Osteoblast (primary cell): ENCODE measurements at regions not wholly inside any gene's neighbourhood (a gene's known extent, or its start where the extent isn't known, plus 50 kb on each side); places are given as distances from the start of the nearest gene placed in this dataset.

ENCODE experiments used
- DNase-seq: peaks from one replicate; pipeline ENCODE4 v3.0.0; 2011; ENCODE audit warnings: low spot score, mixed read lengths; ENCODE audit not compliant: insufficient read length; ENCODE audit errors: missing footprints
- H2AFZ ChIP-seq: 2 replicates; pipeline ENCODE4 v1.6.0; 2011; ENCODE audit warnings: mild to moderate bottlenecking, low read length
- H3K27ac ChIP-seq: 2 replicates; pipeline ENCODE4 v1.5.1; 2011; ENCODE audit warnings: mild to moderate bottlenecking, low read depth, low read length, moderate library complexity
- H3K27me3 ChIP-seq: 2 replicates; pipeline ENCODE4 v1.6.0; 2012; ENCODE audit warnings: mild to moderate bottlenecking, control low read depth, inconsistent platforms, low read length, moderate library complexity; ENCODE audit not compliant: insufficient read depth
- H3K36me3 ChIP-seq: 2 replicates; pipeline ENCODE4 v1.5.1; 2011; ENCODE audit warnings: mild to moderate bottlenecking, low read length, control low read depth, moderate library complexity; ENCODE audit not compliant: insufficient read depth
- H3K4me1 ChIP-seq: 2 replicates; pipeline ENCODE4 v1.5.1; 2011; ENCODE audit warnings: mild to moderate bottlenecking, low read length, control low read depth, moderate library complexity; ENCODE audit not compliant: insufficient read depth
- H3K4me2 ChIP-seq: 2 replicates; pipeline ENCODE4 v1.6.0; 2011; ENCODE audit warnings: mild to moderate bottlenecking, low read length; ENCODE audit not compliant: insufficient read depth
- H3K4me3 ChIP-seq: fragments of 200-600 bp; sonication (generic); 3 replicates; pipeline ENCODE4 v1.5.1; 2012; ENCODE audit warnings: mild to moderate bottlenecking, low read length, inconsistent platforms; ENCODE audit not compliant: insufficient read depth
- H3K79me2 ChIP-seq: 2 replicates; pipeline ENCODE4 v1.6.0; 2012; ENCODE audit warnings: mild to moderate bottlenecking, low read length, control low read depth, inconsistent platforms; ENCODE audit not compliant: insufficient read depth
- H3K9me3 ChIP-seq: 2 replicates; pipeline ENCODE4 v1.5.1; 2011; ENCODE audit warnings: low read depth, low read length, control low read depth
- H4K20me1 ChIP-seq: 2 replicates; pipeline ENCODE4 v1.6.0; 2012; ENCODE audit warnings: mild to moderate bottlenecking, low read length, control low read depth; ENCODE audit not compliant: insufficient read depth
- CTCF ChIP-seq: IDR thresholded peaks from 2 replicates; pipeline ENCODE4 v1.5.1; 2011; ENCODE audit warnings: mild to moderate bottlenecking, low read depth, low read length, moderate library complexity; ENCODE audit errors: extremely low read depth

DNA sequence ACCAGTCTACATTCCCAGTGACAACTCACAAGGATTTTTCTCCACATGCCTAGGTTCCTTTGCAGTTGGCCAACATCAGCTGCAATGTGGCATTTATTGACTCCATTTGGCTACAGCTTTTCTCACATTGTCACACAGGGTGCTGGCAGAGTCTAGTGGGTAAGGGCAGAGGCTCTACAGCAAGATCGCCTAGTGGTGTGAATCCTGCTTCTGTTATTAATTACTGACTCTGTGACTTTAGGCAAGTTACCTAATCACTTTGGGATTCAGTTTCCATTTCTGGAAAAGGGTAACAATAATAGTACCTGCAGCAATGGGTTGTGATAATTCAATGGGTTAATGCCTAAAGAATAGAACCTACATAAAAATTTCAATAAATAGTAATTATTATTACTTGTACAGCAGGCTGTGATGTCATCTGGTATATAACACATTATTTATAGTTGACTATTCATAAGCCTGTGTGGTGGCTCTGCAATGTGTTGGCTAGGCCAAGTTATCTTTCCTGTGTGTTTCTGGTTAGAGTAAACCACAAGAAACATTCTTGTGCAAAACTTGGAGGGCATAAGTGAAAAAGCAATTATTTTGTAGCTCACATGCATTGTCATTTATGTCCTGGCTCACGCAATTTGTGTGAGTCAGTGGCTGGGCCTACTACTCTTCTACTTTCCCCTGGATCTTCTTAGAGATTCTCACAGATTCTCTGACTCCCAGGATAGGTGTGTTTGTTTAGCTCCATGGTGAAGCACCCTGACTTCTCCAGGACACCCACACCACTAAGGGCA is 59.5 kb downstream of the PTGS2 start:
- TF ChIP-seq CTCF, result no peak
- peak overlapping the region; percentile 43 for H3K4me2 ChIP-seq
- peak; percentile 87 for DNase-seq
- H3K9me3 ChIP-seq, result no peaks in the 10 kb centered on the region
- H3K27ac ChIP-seq, result peak overlapping the region; percentile 87
- no peaks in the 10 kb centered on the region for H3K36me3 ChIP-seq
- H3K79me2 ChIP-seq, result no peaks in the 10 kb centered on the region
- H3K4me3 ChIP-seq, result no peak overlapping the region
- H3K27me3 ChIP-seq, result no peaks in the 10 kb centered on the region
- H3K4me1 ChIP-seq, result peaks cover 24% of the 10 kb centered on the region
- no peaks in the 10 kb centered on the region for H4K20me1 ChIP-seq
- H2AFZ ChIP-seq, result no peak overlapping the region

- peak overlapping the region; percentile 96 for H3K4me2 ChIP-seq
- no peak for TF ChIP-seq CTCF
- H3K9me3 ChIP-seq, result no peaks in the 10 kb centered on the region
- no peaks in the 10 kb centered on the region for H3K79me2 ChIP-seq
- H3K4me3 ChIP-seq, result peak overlapping the region; percentile 73
- H2AFZ ChIP-seq, result peak overlapping the region; percentile 86
- H3K4me1 ChIP-seq, result peaks cover 24% of the 10 kb centered on the region
- DNase-seq, result no peak
- H3K36me3 ChIP-seq, result no peaks in the 10 kb centered on the region
- H3K27ac ChIP-seq, result peak overlapping the region; percentile 49
- H3K27me3 ChIP-seq, result no peaks in the 10 kb centered on the region
- no peaks in the 10 kb centered on the region for H4K20me1 ChIP-seq
These were observed 61.6 kb downstream of the PTGS2 start for GRCh38 chr1:186618401-186619170.

DNA sequence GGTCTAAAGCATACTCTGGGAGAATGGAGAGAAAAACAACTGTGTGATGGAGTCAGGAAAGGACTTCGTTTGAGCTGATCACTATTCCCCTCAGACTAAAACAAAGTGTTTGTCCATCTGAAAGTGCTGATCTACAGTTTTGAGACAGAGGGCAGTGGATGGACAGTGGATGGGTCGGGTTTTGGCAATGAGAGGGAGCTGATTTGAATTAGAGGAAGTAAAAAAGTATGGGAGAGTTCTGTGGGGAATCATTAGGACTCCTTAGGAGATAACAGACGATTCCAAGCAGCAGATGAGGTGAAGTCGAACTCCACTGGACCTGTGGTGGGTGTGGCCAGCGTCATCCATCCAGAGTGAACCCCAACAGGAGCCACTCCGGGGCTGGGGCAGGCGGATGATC is 62.3 kb downstream of the PTGS2 start:
- Histone ChIP-seq H3K36me3 (no peaks in the 10 kb centered on the region), H2AFZ (peak overlapping the region; percentile 49), H3K9me3 (no peaks in the 10 kb centered on the region), H3K4me2 (peak overlapping the region; percentile 96), H4K20me1 (no peaks in the 10 kb centered on the region), H3K4me1 (peaks cover 24% of the 10 kb centered on the region), H3K27ac (peak overlapping the region; percentile 49), H3K79me2 (no peaks in the 10 kb centered on the region), H3K27me3 (no peaks in the 10 kb centered on the region), H3K4me3 (peak overlapping the region; percentile 73)
- DNase-seq, result peak; percentile 54
- TF ChIP-seq CTCF, result peak; percentile 23

DNA sequence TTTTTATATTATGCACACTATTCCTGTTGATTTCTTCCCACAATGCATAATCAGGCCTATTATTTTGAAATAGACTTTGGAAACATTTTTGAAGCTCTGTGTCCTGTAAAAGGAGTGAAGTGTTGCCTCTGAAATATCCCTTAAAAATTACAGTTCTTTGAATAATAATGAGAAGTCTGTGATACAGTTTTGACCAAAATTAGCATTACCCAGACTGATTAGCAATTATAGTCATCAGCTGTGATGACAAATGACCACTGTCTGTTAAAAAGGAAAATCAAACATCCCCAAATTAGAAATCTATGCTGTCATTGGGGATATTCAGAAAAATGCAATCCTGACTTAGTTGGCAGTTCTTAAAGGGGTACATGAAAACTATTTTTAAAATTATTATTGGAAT is 63.7 kb downstream of the PTGS2 start:
- Histone ChIP-seq H3K27ac (no peak overlapping the region), H3K4me1 (peaks cover 21% of the 10 kb centered on the region), H3K4me3 (no peak overlapping the region), H2AFZ (no peak overlapping the region), H3K36me3 (no peaks in the 10 kb centered on the region), H3K27me3 (no peaks in the 10 kb centered on the region), H3K79me2 (no peaks in the 10 kb centered on the region), H3K9me3 (no peaks in the 10 kb centered on the region), H4K20me1 (no peaks in the 10 kb centered on the region), H3K4me2 (no peak overlapping the region)
- DNase-seq, result no peak
- no peak for TF ChIP-seq CTCF
